ENCODE measurements at regions not wholly inside any gene's neighbourhood (a gene's known extent, or its start where the extent isn't known, plus 50 kb on each side); places are given as distances from the start of the nearest gene placed in this dataset.

- Histone ChIP-seq H3K27me3 (no peaks in the 10 kb centered on the region), H3K9me3 (no peaks in the 10 kb centered on the region), H3K4me3 (ENCODE audit: low read depth, low read length) (no peak overlapping the region), H3K36me3 (no peaks in the 10 kb centered on the region), H3K4me1 (no peaks in the 10 kb centered on the region; the same call in 1 of the 2 replicates)
- DNase-seq, result no peak
- no peak for TF ChIP-seq CTCF (IDR thresholded peaks at IDR 0.05; ENCODE audit: low read depth, low read length)
Observed at GRCh38 chr5:121251954-121252353, 599.7 kb upstream of the FTMT start.

DNA sequence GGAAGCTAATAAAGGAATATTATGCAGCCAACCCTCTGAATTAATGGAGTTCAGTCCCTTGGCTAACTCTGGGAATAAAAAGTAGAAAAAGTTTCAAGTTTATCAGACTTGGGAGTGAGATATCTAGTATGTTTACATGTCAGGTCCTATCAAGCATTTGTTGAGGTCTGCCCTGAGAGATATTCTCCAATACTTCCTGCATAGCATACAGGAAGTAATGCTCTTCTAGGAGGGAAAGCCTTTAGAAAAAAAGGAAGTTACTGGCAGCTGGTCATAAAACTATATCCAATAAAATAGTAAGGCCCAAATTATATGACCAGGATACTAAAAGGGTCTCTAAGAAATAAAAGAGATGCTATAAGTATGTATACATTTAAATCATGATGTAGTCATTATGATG lies 594.1 kb upstream of the FTMT start:
- DNase-seq, result no peak
- H3K9me3 ChIP-seq, result no peaks in the 10 kb centered on the region
- H3K36me3 ChIP-seq, result no peaks in the 10 kb centered on the region
- no peaks in the 10 kb centered on the region for H3K27me3 ChIP-seq
- H3K4me1 ChIP-seq, result no peaks in the 10 kb centered on the region
- TF ChIP-seq CTCF (IDR thresholded peaks at IDR 0.05; ENCODE audit: low read depth, low read length), result no peak
- no peak overlapping the region for H3K4me3 ChIP-seq (ENCODE audit: low read depth, low read length)

DNA sequence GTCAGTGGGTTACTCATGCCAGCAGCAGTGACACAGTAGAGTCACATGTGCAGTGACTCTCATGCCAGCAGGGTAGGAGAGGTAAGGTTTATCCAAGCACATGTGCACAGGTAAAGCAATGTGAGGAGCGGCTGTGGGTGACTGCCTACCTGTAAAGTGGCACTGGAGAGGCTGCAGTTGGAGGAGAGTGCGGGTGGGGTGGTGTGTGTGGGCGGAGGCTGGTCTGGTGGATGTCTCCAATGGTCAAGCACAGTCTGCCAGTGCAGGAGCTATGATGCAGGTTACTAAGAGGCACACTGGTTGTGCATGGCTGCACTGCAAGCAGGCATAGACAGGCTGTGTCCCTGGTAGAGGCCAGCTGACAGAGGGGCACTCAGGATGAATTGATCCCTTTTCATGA lies 588.2 kb upstream of the FTMT start:
- DNase-seq, result no peak
- Histone ChIP-seq H3K36me3 (no peaks in the 10 kb centered on the region), H3K9me3 (no peaks in the 10 kb centered on the region), H3K4me3 (ENCODE audit: low read depth, low read length) (no peak overlapping the region), H3K4me1 (no peaks in the 10 kb centered on the region), H3K27me3 (no peaks in the 10 kb centered on the region)
- TF ChIP-seq CTCF (IDR thresholded peaks at IDR 0.05; ENCODE audit: low read depth, low read length), result no peak

DNA sequence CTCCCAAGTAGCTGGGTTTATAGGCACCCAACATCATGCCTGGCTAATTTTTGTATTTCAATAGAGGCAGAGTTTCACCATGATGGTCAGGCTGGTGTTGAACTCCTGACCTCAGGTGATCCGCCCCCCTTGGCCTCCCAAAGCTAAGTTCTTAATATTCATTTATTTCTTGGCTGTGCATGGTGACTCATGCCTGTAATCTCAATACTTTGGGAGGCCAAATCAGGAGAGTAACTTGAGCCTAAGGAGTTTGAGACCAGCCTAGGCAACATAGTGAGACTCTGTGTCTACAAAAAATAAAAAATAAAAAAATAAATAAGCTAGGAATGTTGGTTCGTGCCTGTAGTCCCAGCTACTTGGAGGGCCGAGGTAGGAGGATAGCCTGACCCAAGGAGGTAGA lies 587.1 kb upstream of the FTMT start:
- TF ChIP-seq CTCF (IDR thresholded peaks at IDR 0.05; ENCODE audit: low read depth, low read length), result no peak
- Histone ChIP-seq H3K4me3 (ENCODE audit: low read depth, low read length) (no peak overlapping the region), H3K4me1 (no peaks in the 10 kb centered on the region), H3K9me3 (no peaks in the 10 kb centered on the region), H3K36me3 (no peaks in the 10 kb centered on the region), H3K27me3 (no peaks in the 10 kb centered on the region)
- DNase-seq, result no peak

- Histone ChIP-seq H3K9me3 (no peaks in the 10 kb centered on the region), H3K36me3 (no peaks in the 10 kb centered on the region), H3K27me3 (no peaks in the 10 kb centered on the region), H3K4me1 (no peaks in the 10 kb centered on the region), H3K4me3 (ENCODE audit: low read depth, low read length) (no peak overlapping the region)
- TF ChIP-seq CTCF (IDR thresholded peaks at IDR 0.05; ENCODE audit: low read depth, low read length), result no peak
- no peak for DNase-seq
Observed at GRCh38 chr5:121271546-121271945, 580.1 kb upstream of the FTMT start.

- no peak overlapping the region for H3K4me3 ChIP-seq (ENCODE audit: low read depth, low read length)
- TF ChIP-seq CTCF (IDR thresholded peaks at IDR 0.05; ENCODE audit: low read depth, low read length), result no peak
- peak; percentile 43 for DNase-seq
Observed at GRCh38 chr5:121273833-121274433, 577.7 kb upstream of the FTMT start.

More at GRCh38 chr5:121273833-121274433, 577.7 kb upstream of the FTMT start:
- H3K27me3 ChIP-seq, result no peaks in the 10 kb centered on the region
- no peaks in the 10 kb centered on the region for H3K36me3 ChIP-seq
- no peaks in the 10 kb centered on the region for H3K9me3 ChIP-seq
- no peaks in the 10 kb centered on the region for H3K4me1 ChIP-seq
